GM23248 (cell line): ENCODE measurements at regions not wholly inside any gene's neighbourhood (a gene's known extent, or its start where the extent isn't known, plus 50 kb on each side); places are given as distances from the start of the nearest gene placed in this dataset.

ENCODE experiments used
- EZH2 ChIP-seq: fragments of 200-600 bp; sonication (generic); IDR thresholded peaks from 2 replicates; pipeline ENCODE4 v1.6.1; 2018; ENCODE audit warnings: antibody characterized with exemption, mild to moderate bottlenecking; ENCODE audit not compliant: insufficient read depth, poor library complexity, severe bottlenecking
- EZH2phosphoT487 ChIP-seq: fragments of 200-600 bp; sonication (generic); IDR thresholded peaks from 2 replicates; pipeline ENCODE4 v1.6.1; 2018; ENCODE audit warnings: antibody characterized with exemption, moderate library complexity, mild to moderate bottlenecking, low read depth; ENCODE audit not compliant: insufficient read depth

GRCh38 chr20:46798430-46798829 is 89.0 kb downstream of the SLC2A10 start:
- TF ChIP-seq EZH2phosphoT487 (no peak), EZH2 (no peak)
